ENCODE measurements at regions not wholly inside any gene's neighbourhood (a gene's known extent, or its start where the extent isn't known, plus 50 kb on each side); places are given as distances from the start of the nearest gene placed in this dataset.

GRCh38 chr5:85906460-85906859, 711.3 kb upstream of the COX7C start:
- H3K27ac ChIP-seq: no peak overlapping the region
- no peak overlapping the region for H2AFZ ChIP-seq
- 37% methylated on average over 2 of the region's 2 CpGs for WGBS (ENCODE audit: low lambda C conversion rate, missing lambda C conversion rate)
- no peaks in the 10 kb centered on the region for H3K4me1 ChIP-seq (ENCODE audit: insufficient read depth)
- H4K20me1 ChIP-seq (ENCODE audit: insufficient read depth, poor library complexity, severe bottlenecking): no peaks in the 10 kb centered on the region
- no peaks in the 10 kb centered on the region for H3K27me3 ChIP-seq
- DNase-seq (ENCODE audit: low spot score): no peak
- no peaks in the 10 kb centered on the region for H3K36me3 ChIP-seq (replicated peaks; ENCODE audit: insufficient read depth, low read depth)
- TF ChIP-seq EZH2 (IDR thresholded peaks at IDR 0.05; ENCODE audit: borderline replicate concordance): no peak
- TF ChIP-seq CTCF (IDR thresholded peaks at IDR 0.05; ENCODE audit: poor library complexity): no peak
- TF ChIP-seq EZH2phosphoT487 (IDR thresholded peaks at IDR 0.05; ENCODE audit: low read depth, severe bottlenecking, unreplicated experiment): no peak
- H3K9me3 ChIP-seq (ENCODE audit: low read depth): no peaks in the 10 kb centered on the region
- H3K79me2 ChIP-seq: no peaks in the 10 kb centered on the region
- no peak overlapping the region for H3K4me2 ChIP-seq
- H3K9me2 ChIP-seq (replicated peaks; ENCODE audit: insufficient read depth): no peaks in the 10 kb centered on the region
- no peak overlapping the region for H3K4me3 ChIP-seq

- Histone ChIP-seq H3K4me2 (no peak overlapping the region), H3K9me2 (replicated peaks; ENCODE audit: insufficient read depth) (no peaks in the 10 kb centered on the region), H3K4me3 (no peak overlapping the region), H3K27me3 (no peaks in the 10 kb centered on the region), H3K27ac (no peak overlapping the region), H3K4me1 (ENCODE audit: insufficient read depth) (no peaks in the 10 kb centered on the region), H2AFZ (no peak overlapping the region), H3K36me3 (replicated peaks; ENCODE audit: insufficient read depth, low read depth) (no peaks in the 10 kb centered on the region), H4K20me1 (ENCODE audit: insufficient read depth, poor library complexity, severe bottlenecking) (no peaks in the 10 kb centered on the region), H3K9me3 (ENCODE audit: low read depth) (no peaks in the 10 kb centered on the region), H3K79me2 (no peaks in the 10 kb centered on the region)
- no peak for DNase-seq (ENCODE audit: low spot score)
- TF ChIP-seq EZH2phosphoT487 (IDR thresholded peaks at IDR 0.05; ENCODE audit: low read depth, severe bottlenecking, unreplicated experiment) (no peak), CTCF (IDR thresholded peaks at IDR 0.05; ENCODE audit: poor library complexity) (no peak), EZH2 (IDR thresholded peaks at IDR 0.05; ENCODE audit: borderline replicate concordance) (no peak)
- 97% methylated on average over 2 of the region's 2 CpGs for WGBS (ENCODE audit: low lambda C conversion rate, missing lambda C conversion rate)
Observed at GRCh38 chr5:85910335-85910734, 707.4 kb upstream of the COX7C start.

GRCh38 chr5:85920984-85921383, 696.8 kb upstream of the COX7C start:
- no peak for TF ChIP-seq EZH2 (IDR thresholded peaks at IDR 0.05; ENCODE audit: borderline replicate concordance)
- TF ChIP-seq EZH2phosphoT487 (IDR thresholded peaks at IDR 0.05; ENCODE audit: low read depth, severe bottlenecking, unreplicated experiment): no peak
- TF ChIP-seq CTCF (IDR thresholded peaks at IDR 0.05; ENCODE audit: poor library complexity): no peak
- DNase-seq (ENCODE audit: low spot score): no peak
- Histone ChIP-seq H3K79me2 (no peaks in the 10 kb centered on the region), H3K4me1 (ENCODE audit: insufficient read depth) (no peaks in the 10 kb centered on the region), H3K9me3 (ENCODE audit: low read depth) (no peaks in the 10 kb centered on the region), H2AFZ (no peak overlapping the region), H3K4me2 (no peak overlapping the region), H4K20me1 (ENCODE audit: insufficient read depth, poor library complexity, severe bottlenecking) (no peaks in the 10 kb centered on the region), H3K27me3 (no peaks in the 10 kb centered on the region), H3K27ac (no peak overlapping the region), H3K4me3 (no peak overlapping the region), H3K9me2 (replicated peaks; ENCODE audit: insufficient read depth) (no peaks in the 10 kb centered on the region), H3K36me3 (replicated peaks; ENCODE audit: insufficient read depth, low read depth) (no peaks in the 10 kb centered on the region)
- 89% methylated on average over 4 of the region's 4 CpGs for WGBS (ENCODE audit: low lambda C conversion rate, missing lambda C conversion rate)

GRCh38 chr5:85921590-85921989, 696.2 kb upstream of the COX7C start:
- H3K27me3 ChIP-seq: no peaks in the 10 kb centered on the region
- no peaks in the 10 kb centered on the region for H3K36me3 ChIP-seq (replicated peaks; ENCODE audit: insufficient read depth, low read depth)
- no peaks in the 10 kb centered on the region for H4K20me1 ChIP-seq (ENCODE audit: insufficient read depth, poor library complexity, severe bottlenecking)
- H3K4me1 ChIP-seq (ENCODE audit: insufficient read depth): no peaks in the 10 kb centered on the region
- no peaks in the 10 kb centered on the region for H3K79me2 ChIP-seq
- H3K9me3 ChIP-seq (ENCODE audit: low read depth): no peaks in the 10 kb centered on the region
- 41% methylated on average over 2 of the region's 2 CpGs for WGBS (ENCODE audit: low lambda C conversion rate, missing lambda C conversion rate)
- H3K27ac ChIP-seq: no peak overlapping the region
- no peak overlapping the region for H3K4me2 ChIP-seq
- no peak overlapping the region for H2AFZ ChIP-seq
- no peak overlapping the region for H3K4me3 ChIP-seq
- DNase-seq (ENCODE audit: low spot score): no peak
- TF ChIP-seq EZH2 (IDR thresholded peaks at IDR 0.05; ENCODE audit: borderline replicate concordance) (no peak), CTCF (IDR thresholded peaks at IDR 0.05; ENCODE audit: poor library complexity) (peak; percentile 8), EZH2phosphoT487 (IDR thresholded peaks at IDR 0.05; ENCODE audit: low read depth, severe bottlenecking, unreplicated experiment) (no peak)
- no peaks in the 10 kb centered on the region for H3K9me2 ChIP-seq (replicated peaks; ENCODE audit: insufficient read depth)
